GM23338 (cell line): ENCODE measurements at regions not wholly inside any gene's neighbourhood (a gene's known extent, or its start where the extent isn't known, plus 50 kb on each side); places are given as distances from the start of the nearest gene placed in this dataset.

Source experiments
- ATAC-seq: fragments of 200-7000 bp; cut with Tn5 transposase; 3 replicates; pipeline ENCODE4 v1.9.1; 2020
- DNase-seq: peaks from one replicate; pipeline ENCODE4 v3.0.0-alpha.2; 2015; ENCODE audit warnings: low spot score
- H2AFZ ChIP-seq: fragments of 200-600 bp; sonication (generic); 2 replicates; pipeline ENCODE4 v1.8.0; 2016; ENCODE audit warnings: antibody characterized with exemption, mild to moderate bottlenecking, moderate library complexity
- H3F3A ChIP-seq: fragments of 200-600 bp; sonication (generic); replicated peaks from 2 replicates; pipeline ENCODE4 v1.8.0; 2017; ENCODE audit warnings: antibody characterized with exemption, mixed run types, low read depth
- H3K27ac ChIP-seq: fragments of 200-600 bp; sonication (generic); 2 replicates; pipeline ENCODE4 v1.6.1; 2016; ENCODE audit warnings: low read depth
- H3K27me3 ChIP-seq: fragments of 200-600 bp; sonication (generic); 2 replicates; pipeline ENCODE4 v1.8.0; 2016; ENCODE audit warnings: mild to moderate bottlenecking, mixed run types, moderate library complexity; ENCODE audit not compliant: insufficient read depth
- H3K36me3 ChIP-seq: fragments of 200-600 bp; sonication (generic); 2 replicates; pipeline ENCODE4 v1.8.0; 2016; ENCODE audit warnings: mild to moderate bottlenecking; ENCODE audit not compliant: insufficient read depth
- H3K4me1 ChIP-seq: fragments of 200-600 bp; sonication (generic); 2 replicates; pipeline ENCODE4 v1.8.0; 2016; ENCODE audit warnings: mild to moderate bottlenecking, moderate library complexity; ENCODE audit not compliant: insufficient read depth
- H3K4me2 ChIP-seq: fragments of 200-600 bp; sonication (generic); 2 replicates; pipeline ENCODE4 v1.7.1; 2017; ENCODE audit warnings: mixed run types
- H3K4me3 ChIP-seq: fragments of 200-600 bp; sonication (generic); 2 replicates; pipeline ENCODE4 v1.6.1; 2016; ENCODE audit warnings: mixed run types
- H3K79me2 ChIP-seq: fragments of 200-600 bp; sonication (generic); replicated peaks from 2 replicates; pipeline ENCODE4 v1.8.0; 2017; ENCODE audit warnings: mild to moderate bottlenecking; ENCODE audit not compliant: insufficient read depth
- H3K9me2 ChIP-seq: fragments of 200-600 bp; sonication (generic); 2 replicates; pipeline ENCODE4 v1.8.0; 2017; ENCODE audit not compliant: insufficient read depth
- H4K20me1 ChIP-seq: fragments of 200-600 bp; sonication (generic); replicated peaks from 2 replicates; pipeline ENCODE4 v1.8.0; 2017; ENCODE audit warnings: mild to moderate bottlenecking; ENCODE audit not compliant: insufficient read depth
- H3K27ac Mint-ChIP-seq: 2 replicates; pipeline ENCODE4 v1.8.0; 2020; ENCODE audit warnings: inconsistent platforms, mild to moderate bottlenecking, moderate library complexity, mixed read lengths
- H3K27me3 Mint-ChIP-seq: 3 replicates; pipeline ENCODE4 v1.8.0; 2022; ENCODE audit warnings: low read depth, mild to moderate bottlenecking, moderate library complexity, mixed read lengths, inconsistent platforms; ENCODE audit not compliant: insufficient read depth, poor library complexity
- H3K36me3 Mint-ChIP-seq: 3 replicates; pipeline ENCODE4 v1.8.0; 2021; ENCODE audit warnings: low read depth, mild to moderate bottlenecking, inconsistent platforms, moderate library complexity, mixed read lengths
- H3K4me1 Mint-ChIP-seq: 3 replicates; pipeline ENCODE4 v1.8.0; 2020; ENCODE audit warnings: mild to moderate bottlenecking, inconsistent platforms, mixed read lengths
- H3K4me3 Mint-ChIP-seq: 3 replicates; pipeline ENCODE4 v1.8.0; 2021; ENCODE audit warnings: moderate library complexity, mild to moderate bottlenecking, inconsistent platforms, mixed read lengths
- H3K9me3 Mint-ChIP-seq: 3 replicates; pipeline ENCODE4 v1.8.0; 2020; ENCODE audit warnings: moderate library complexity, mild to moderate bottlenecking, inconsistent platforms, mixed read lengths
- CREB1 ChIP-seq: fragments of 250-450 bp; sonication (Bioruptor Pico); IDR thresholded peaks from 2 replicates; pipeline ENCODE4 v1.5.0; 2020; ENCODE audit warnings: low read depth, mild to moderate bottlenecking, moderate library complexity
- CTCF ChIP-seq, 2 experiments: fragments of 200-600 bp in 1 of 2; sonication (generic) in 1 of 2; conservative IDR thresholded peaks; 2 replicates each; pipeline versions ENCODE4 v1.5.1 to v1.6.1; 2016 to 2017; ENCODE audit warnings: antibody characterized with exemption in 2 of 2, low read depth in 2 of 2, mild to moderate bottlenecking in 2 of 2, moderate library complexity in 1 of 2
- ETS1 ChIP-seq: IDR thresholded peaks from 2 replicates; pipeline ENCODE4 v1.6.1; 2016; ENCODE audit warnings: antibody characterized with exemption
- EZH2 ChIP-seq: fragments of 200-600 bp; sonication (generic); IDR thresholded peaks from one replicate; pipeline ENCODE4 v1.8.0; 2017; ENCODE audit warnings: antibody characterized with exemption, mild to moderate bottlenecking, low read depth; ENCODE audit not compliant: unreplicated experiment
- EZH2phosphoT487 ChIP-seq: fragments of 200-600 bp; sonication (generic); IDR thresholded peaks from one replicate; pipeline ENCODE4 v1.8.1; 2018; ENCODE audit warnings: antibody characterized with exemption; ENCODE audit not compliant: unreplicated experiment
- JUNB ChIP-seq: IDR thresholded peaks from one replicate; pipeline ENCODE4 v1.6.1; 2016; ENCODE audit warnings: antibody characterized with exemption; ENCODE audit not compliant: unreplicated experiment
- NANOG ChIP-seq: IDR thresholded peaks from 2 replicates; pipeline ENCODE4 v1.6.1; 2016; ENCODE audit warnings: antibody characterized with exemption, borderline replicate concordance
- POLR2AphosphoS5 ChIP-seq: IDR thresholded peaks from 2 replicates; pipeline ENCODE4 v1.6.1; 2016; ENCODE audit warnings: antibody characterized with exemption, low read depth
- REST ChIP-seq: IDR thresholded peaks from one replicate; pipeline ENCODE4 v1.6.1; 2018; ENCODE audit warnings: antibody characterized with exemption; ENCODE audit not compliant: unreplicated experiment
- STAT1 ChIP-seq: IDR thresholded peaks from one replicate; pipeline ENCODE4 v1.6.1; 2016; ENCODE audit warnings: antibody characterized with exemption; ENCODE audit not compliant: unreplicated experiment
- ZNF114 ChIP-seq: fragments of 250-450 bp; sonication (Bioruptor Pico); IDR thresholded peaks from 2 replicates; pipeline ENCODE4 v1.5.0; 2020; ENCODE audit warnings: mild to moderate bottlenecking, moderate library complexity
- ZNF331 ChIP-seq: fragments of 250-450 bp; sonication (Bioruptor Pico); IDR thresholded peaks from 2 replicates; pipeline ENCODE4 v1.5.0; 2020; ENCODE audit warnings: low read depth, mild to moderate bottlenecking, moderate library complexity
- ZNF462 ChIP-seq: fragments of 250-450 bp; sonication (Bioruptor Pico); IDR thresholded peaks from 2 replicates; pipeline ENCODE4 v1.5.0; 2020; ENCODE audit warnings: mild to moderate bottlenecking, moderate library complexity

- TF ChIP-seq JUNB: no peak
- no peak for TF ChIP-seq ZNF462
- no peak for TF ChIP-seq ETS1
- TF ChIP-seq POLR2AphosphoS5: no peak
- no peak for TF ChIP-seq ZNF114 (CRISPR knock-in tag)
- no peak for TF ChIP-seq REST
- TF ChIP-seq ZNF331: no peak
- TF ChIP-seq NANOG: no peak
- no peak for TF ChIP-seq STAT1
- no peak for TF ChIP-seq EZH2
- TF ChIP-seq EZH2phosphoT487: no peak
- no peak for TF ChIP-seq CREB1 (CRISPR knock-in tag)
- no peak for TF ChIP-seq CTCF (conservative IDR thresholded peaks at IDR 0.05; ENCODE audit: low read depth in 2 of 2)
- Histone ChIP-seq H3K79me2 (no peaks in the 10 kb centered on the region), H3K4me2 (no peak overlapping the region), H3K27ac (no peak overlapping the region), H3K4me1 (no peaks in the 10 kb centered on the region), H4K20me1 (no peaks in the 10 kb centered on the region), H3K36me3 (no peaks in the 10 kb centered on the region), H3K4me3 (no peak overlapping the region), H3K27me3 (no peaks in the 10 kb centered on the region), H3F3A (no peaks in the 10 kb centered on the region), H2AFZ (no peak overlapping the region), H3K9me2 (no peaks in the 10 kb centered on the region)
- Mint-ChIP-seq H3K4me1 (no peaks in the 10 kb centered on the region), H3K36me3 (peaks cover 7% of the 10 kb centered on the region; the same call in 2 of the 3 replicates), H3K9me3 (no peaks in the 10 kb centered on the region; the same call in 2 of the 3 replicates), H3K27ac (no peak overlapping the region), H3K4me3 (no peak overlapping the region), H3K27me3 (no peaks in the 10 kb centered on the region)
- ATAC-seq (no peak), DNase-seq (no peak)
Observed at GRCh38 chr10:90650858-90651257, 207.0 kb downstream of the HTR7 start.
